ENCODE measurements at regions not wholly inside any gene's neighbourhood (a gene's known extent, or its start where the extent isn't known, plus 50 kb on each side); places are given as distances from the start of the nearest gene placed in this dataset.

- no peak for TF ChIP-seq CTCF (IDR thresholded peaks at IDR 0.05; ENCODE audit: insufficient read depth, missing control alignments)
- no peak for FAIRE-seq
- DNase-seq (ENCODE audit: insufficient read length, low spot score) = no peak
These were observed 388.7 kb upstream of the MYT1L start for GRCh38 chr2:2719781-2720180.

- no peak for DNase-seq (ENCODE audit: insufficient read length, low spot score)
- TF ChIP-seq CTCF (IDR thresholded peaks at IDR 0.05; ENCODE audit: insufficient read depth, missing control alignments) = no peak
- FAIRE-seq = no peak
These were observed 387.9 kb upstream of the MYT1L start for GRCh38 chr2:2719015-2719414.

GRCh38 chr2:2717406-2717805, 386.3 kb upstream of the MYT1L start:
- no peak for TF ChIP-seq CTCF (IDR thresholded peaks at IDR 0.05; ENCODE audit: insufficient read depth, missing control alignments)
- FAIRE-seq (no peak), DNase-seq (ENCODE audit: insufficient read length, low spot score) (no peak)

GRCh38 chr2:2716771-2717170, 385.7 kb upstream of the MYT1L start:
- DNase-seq (ENCODE audit: insufficient read length, low spot score) = no peak
- no peak for FAIRE-seq
- TF ChIP-seq CTCF (IDR thresholded peaks at IDR 0.05; ENCODE audit: insufficient read depth, missing control alignments) = no peak

- FAIRE-seq (no peak), DNase-seq (ENCODE audit: insufficient read length, low spot score) (no peak)
- no peak for TF ChIP-seq CTCF (IDR thresholded peaks at IDR 0.05; ENCODE audit: insufficient read depth, missing control alignments)
These were observed 384.2 kb upstream of the MYT1L start for GRCh38 chr2:2715036-2715818.

GRCh38 chr2:2714408-2714807, 383.3 kb upstream of the MYT1L start:
- no peak for TF ChIP-seq CTCF (IDR thresholded peaks at IDR 0.05; ENCODE audit: insufficient read depth, missing control alignments)

GRCh38 chr2:2709431-2709770, 378.3 kb upstream of the MYT1L start:
- TF ChIP-seq CTCF (IDR thresholded peaks at IDR 0.05; ENCODE audit: insufficient read depth, missing control alignments) = no peak
- no peak for FAIRE-seq
- no peak for DNase-seq (ENCODE audit: insufficient read length, low spot score)

More at GRCh38 chr2:2714408-2714807, 383.3 kb upstream of the MYT1L start:
- FAIRE-seq = no peak
- no peak for DNase-seq (ENCODE audit: insufficient read length, low spot score)

All from D721Med (cell line).